ENCODE measurements at regions not wholly inside any gene's neighbourhood (a gene's known extent, or its start where the extent isn't known, plus 50 kb on each side); places are given as distances from the start of the nearest gene placed in this dataset.
"Not testable (repeated sequence)": the region's sequence is repeated elsewhere in the genome, so short reads cannot be mapped to it uniquely, and the experiment has no call there.

- DNase-seq (ENCODE audit: low spot score): not testable (repeated sequence)
Measured at GRCh38 chr10:28896791-28897409, 219.6 kb downstream of the BAMBI start.

- no peak for DNase-seq (ENCODE audit: low spot score)
Measured at GRCh38 chr10:28897617-28898464, 220.5 kb downstream of the BAMBI start.

- DNase-seq (ENCODE audit: low spot score): no peak
Measured at GRCh38 chr10:28902215-28902614, 224.9 kb downstream of the BAMBI start.

GRCh38 chr10:28903063-28903462 is 225.7 kb downstream of the BAMBI start:
- DNase-seq (ENCODE audit: low spot score): no peak

DNA sequence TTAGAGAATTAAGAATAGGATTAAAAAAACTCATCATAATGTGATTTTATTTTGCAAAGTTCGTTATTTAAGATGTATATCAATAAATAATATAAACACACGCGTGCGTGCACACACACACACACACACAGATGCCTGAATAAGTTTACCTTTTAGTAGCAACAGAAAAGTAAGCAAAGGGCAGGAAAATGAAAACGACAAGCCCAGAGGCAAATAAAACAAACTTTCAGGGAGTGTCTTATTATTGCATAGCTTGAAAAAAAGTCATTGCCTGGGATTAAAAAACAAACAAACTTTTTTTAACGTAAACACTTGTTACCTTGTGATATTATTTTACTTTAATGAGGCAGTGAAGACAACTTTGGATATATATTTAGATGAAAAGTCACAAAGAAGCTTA is 226.4 kb downstream of the BAMBI start:
- no peak for DNase-seq (ENCODE audit: low spot score)

DNA sequence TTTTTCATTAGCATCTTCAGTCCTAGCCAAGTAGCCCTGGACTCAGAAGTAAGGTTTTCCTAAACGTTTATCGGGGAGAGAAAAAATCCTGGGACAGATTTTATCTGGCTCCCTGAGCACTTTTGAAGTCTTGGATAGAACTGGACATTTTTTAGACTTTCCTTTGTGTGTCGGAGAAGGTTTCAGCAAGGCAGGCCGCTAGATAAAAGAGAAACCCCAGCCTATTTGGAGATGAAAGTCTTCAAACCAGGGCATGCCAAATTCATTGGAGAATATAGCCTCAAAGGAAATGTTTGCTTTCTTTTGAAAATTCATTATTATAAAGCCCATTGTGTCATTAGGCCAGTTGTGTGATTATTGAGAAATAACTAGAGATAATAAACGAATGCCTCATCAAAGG is 228.1 kb downstream of the BAMBI start:
- DNase-seq (ENCODE audit: low spot score): no peak

GRCh38 chr10:28906011-28906411 is 228.7 kb downstream of the BAMBI start:
- DNase-seq (ENCODE audit: low spot score): no peak

GRCh38 chr10:28906415-28906814 is 229.1 kb downstream of the BAMBI start:
- DNase-seq (ENCODE audit: low spot score): no peak

DNA sequence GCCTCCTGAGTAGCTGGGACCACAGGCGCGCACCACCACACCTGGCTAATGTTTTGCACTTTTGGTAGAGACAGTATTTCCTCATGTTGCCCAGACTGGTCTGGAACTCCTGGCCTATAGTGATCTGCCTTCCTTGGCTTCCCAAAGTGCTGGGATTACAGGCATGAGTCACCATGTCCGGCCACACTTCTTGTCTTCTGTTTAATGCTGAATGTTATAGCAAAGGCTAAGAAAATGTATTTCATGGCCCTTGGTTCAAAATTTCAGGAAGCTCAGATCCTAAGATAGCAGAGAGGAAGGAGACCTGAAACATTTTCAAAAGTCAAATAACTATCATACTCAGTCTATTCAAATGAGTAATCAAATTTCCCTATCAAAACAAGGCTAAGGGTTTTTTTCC is 229.6 kb downstream of the BAMBI start:
- DNase-seq (ENCODE audit: low spot score): no peak

- DNase-seq (ENCODE audit: low spot score): no peak
Measured at GRCh38 chr10:28909875-28910274, 232.6 kb downstream of the BAMBI start.

DNA sequence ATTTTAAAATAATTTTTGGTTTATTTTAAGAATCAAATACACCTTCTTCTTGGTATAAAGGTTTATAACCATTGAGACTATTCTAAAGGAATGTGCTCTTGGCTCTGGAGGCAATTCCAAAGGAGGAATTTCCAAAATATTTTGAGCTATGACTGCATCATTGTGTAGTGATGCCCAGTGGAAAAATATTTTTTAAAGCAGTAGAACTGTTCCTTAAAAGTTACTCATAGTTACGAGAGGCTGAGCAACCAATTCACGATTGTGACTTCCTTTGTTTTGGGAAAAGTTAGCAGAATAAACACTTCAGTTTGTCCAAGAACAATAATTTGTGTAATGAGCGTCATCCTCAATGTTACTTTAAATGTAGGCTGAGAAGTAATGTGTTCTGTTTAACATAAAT is 233.6 kb downstream of the BAMBI start:
- peak; percentile 72 for DNase-seq (ENCODE audit: low spot score)

GRCh38 chr10:28911511-28911910 is 234.2 kb downstream of the BAMBI start:
- DNase-seq (ENCODE audit: low spot score): not testable (repeated sequence)

- DNase-seq (ENCODE audit: low spot score): no peak
Measured at GRCh38 chr10:28912017-28912783, 234.9 kb downstream of the BAMBI start.

- DNase-seq (ENCODE audit: low spot score): no peak
Measured at GRCh38 chr10:28913436-28914237, 236.3 kb downstream of the BAMBI start.

DNA sequence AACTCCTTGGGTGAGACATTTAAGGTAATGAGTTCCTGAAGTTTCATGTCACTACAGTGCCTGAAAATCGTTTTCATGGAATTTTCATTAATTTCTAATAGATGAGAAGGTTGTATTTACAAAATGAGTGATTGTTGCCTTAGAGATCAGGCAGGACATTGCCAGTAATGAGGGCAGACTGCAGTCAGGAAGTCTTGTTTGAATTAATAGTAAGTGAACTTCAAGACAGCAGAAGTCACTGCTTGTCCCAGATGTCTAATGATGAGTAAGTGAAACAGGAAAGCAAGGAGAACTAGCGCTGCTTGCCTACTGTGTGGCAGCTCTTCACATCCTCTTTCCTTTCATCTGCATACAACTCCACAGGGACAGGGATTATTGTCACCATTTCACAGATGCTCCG is 237.4 kb downstream of the BAMBI start:
- DNase-seq (ENCODE audit: low spot score): peak; percentile 18

DNA sequence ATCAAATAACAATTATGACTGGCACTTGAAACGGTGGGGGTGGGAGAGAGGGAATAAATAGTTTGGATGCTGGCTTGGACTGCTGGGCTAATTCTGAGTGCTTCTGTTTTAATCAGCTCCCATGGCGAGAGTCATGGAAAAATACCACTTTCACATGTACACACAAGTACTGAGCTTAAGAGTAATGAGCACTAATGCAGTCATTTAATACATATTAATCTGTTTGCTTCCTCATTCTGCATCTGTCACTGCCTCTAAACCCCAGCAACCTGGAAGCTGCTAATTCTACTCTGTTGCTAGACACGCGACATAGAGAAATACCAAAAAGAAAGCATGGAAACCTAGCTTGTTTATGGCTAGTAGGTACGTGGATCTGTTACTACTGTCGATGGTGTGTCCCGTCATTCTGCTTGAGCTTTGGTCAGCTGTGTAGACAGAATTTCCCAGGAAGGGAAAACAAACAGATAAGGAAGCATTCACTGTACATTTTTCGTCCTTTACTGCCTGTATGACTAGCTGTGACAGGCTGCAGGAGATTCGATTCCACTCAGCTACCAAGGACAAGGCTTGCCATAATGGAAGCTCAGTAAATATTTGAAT is 238.8 kb downstream of the BAMBI start:
- no peak for DNase-seq (ENCODE audit: low spot score)

DNA sequence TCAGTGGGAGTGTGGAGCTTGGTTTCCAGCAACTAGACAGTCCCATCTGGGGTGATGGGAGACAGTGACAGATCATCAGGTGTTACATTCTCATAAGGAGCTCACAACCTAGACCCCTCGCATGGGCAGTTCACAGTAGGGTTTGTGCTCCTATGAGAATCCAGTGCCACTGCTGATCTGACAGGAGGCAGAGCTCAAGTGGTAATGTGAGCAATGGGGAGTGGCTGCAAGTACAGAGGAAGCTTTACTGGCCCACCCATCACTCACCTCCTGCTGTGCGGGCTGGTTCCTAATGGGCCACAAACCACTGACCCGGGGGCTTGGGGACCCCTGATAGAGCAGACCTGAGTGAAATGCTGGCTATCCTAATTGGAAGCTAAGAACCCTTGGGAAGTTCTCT is 242.8 kb downstream of the BAMBI start:
- no peak for DNase-seq (ENCODE audit: low spot score)

DNA sequence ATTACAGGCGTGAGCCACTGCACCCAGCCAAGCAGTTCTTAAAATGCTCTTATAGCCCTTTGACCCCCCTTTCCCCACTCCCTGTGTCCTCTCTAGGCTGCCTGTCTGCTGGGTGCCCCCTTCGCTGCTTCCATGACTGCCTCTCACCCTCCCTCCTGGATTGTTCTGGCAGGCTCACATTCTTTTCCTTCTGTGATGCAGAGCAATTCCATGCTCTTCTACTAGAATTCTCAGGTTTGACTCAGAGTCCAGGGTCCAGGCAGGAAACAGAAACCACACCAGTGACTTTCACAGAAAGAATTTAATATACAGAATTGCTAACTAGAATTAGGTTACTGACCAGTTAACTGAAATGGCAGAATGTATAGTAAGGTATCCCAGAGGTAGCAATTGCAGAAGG is 244.8 kb downstream of the BAMBI start:
- DNase-seq (ENCODE audit: low spot score): peak; percentile 43

DNA sequence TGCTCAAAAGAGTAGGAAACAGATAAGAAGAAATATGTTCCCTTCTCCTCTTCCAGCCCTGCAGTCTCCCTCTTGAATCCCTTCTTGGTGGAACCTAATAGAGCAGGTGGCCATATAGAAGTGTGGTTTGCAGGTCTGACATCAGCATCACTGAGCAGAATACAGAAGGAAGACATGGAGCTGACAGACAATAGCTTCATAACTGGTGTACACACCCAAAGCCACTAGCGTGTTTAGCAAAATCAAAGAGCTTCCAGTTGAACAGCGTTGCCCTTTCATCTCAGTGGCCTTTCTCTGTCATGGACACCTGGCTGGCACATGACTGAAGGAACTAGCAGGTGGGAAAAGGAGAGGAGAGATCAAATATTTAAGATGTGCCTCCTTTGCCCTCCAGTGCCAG is 245.5 kb downstream of the BAMBI start:
- no peak for DNase-seq (ENCODE audit: low spot score)

- DNase-seq (ENCODE audit: low spot score): no peak
Measured at GRCh38 chr10:28924717-28925116, 247.4 kb downstream of the BAMBI start.

GRCh38 chr10:28925121-28925663 is 247.9 kb downstream of the BAMBI start:
- no peak for DNase-seq (ENCODE audit: low spot score)
